MM.1S (cell line): ENCODE measurements at regions not wholly inside any gene's neighbourhood (a gene's known extent, or its start where the extent isn't known, plus 50 kb on each side); places are given as distances from the start of the nearest gene placed in this dataset.

Experiments
- EZH2 ChIP-seq: fragments of 300-600 bp; sonication (generic); optimal IDR thresholded peaks from 2 replicates; pipeline ENCODE3; 2017; ENCODE audit warnings: low read depth, mild to moderate bottlenecking, antibody characterized with exemption, low read length, mixed read lengths
- EZH2phosphoT487 ChIP-seq: fragments of 300-600 bp; sonication (generic); IDR thresholded peaks from 2 replicates; pipeline ENCODE4 v1.6.1; 2018; ENCODE audit warnings: antibody characterized with exemption, low read length
- TF ChIP-seq, protein P1 (sequence below): fragments of 300-600 bp; sonication (generic); IDR thresholded peaks from 2 replicates; pipeline ENCODE4 v1.5.1; 2016; ENCODE audit warnings: antibody characterized with exemption, low read length, mixed read lengths

DNA sequence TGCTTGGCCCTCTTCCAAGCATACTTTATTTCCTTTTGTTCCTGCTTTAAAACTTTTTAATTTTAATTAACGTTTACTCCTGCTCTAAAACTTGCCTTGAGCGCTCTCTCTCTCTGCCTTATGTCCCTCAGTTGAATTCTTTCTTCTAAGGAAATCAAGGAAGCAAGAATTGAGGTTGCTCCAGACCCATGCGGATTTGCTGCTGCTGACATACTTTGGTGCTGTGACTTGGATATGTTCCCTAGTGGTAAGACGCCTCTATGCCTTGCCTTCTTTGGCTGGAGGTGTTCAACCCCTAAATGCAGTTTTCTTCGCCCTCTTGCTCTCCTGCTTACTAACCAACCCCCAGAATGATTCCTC, 148.1 kb downstream of the ADSS2 start:
- TF ChIP-seq, protein P1, sequence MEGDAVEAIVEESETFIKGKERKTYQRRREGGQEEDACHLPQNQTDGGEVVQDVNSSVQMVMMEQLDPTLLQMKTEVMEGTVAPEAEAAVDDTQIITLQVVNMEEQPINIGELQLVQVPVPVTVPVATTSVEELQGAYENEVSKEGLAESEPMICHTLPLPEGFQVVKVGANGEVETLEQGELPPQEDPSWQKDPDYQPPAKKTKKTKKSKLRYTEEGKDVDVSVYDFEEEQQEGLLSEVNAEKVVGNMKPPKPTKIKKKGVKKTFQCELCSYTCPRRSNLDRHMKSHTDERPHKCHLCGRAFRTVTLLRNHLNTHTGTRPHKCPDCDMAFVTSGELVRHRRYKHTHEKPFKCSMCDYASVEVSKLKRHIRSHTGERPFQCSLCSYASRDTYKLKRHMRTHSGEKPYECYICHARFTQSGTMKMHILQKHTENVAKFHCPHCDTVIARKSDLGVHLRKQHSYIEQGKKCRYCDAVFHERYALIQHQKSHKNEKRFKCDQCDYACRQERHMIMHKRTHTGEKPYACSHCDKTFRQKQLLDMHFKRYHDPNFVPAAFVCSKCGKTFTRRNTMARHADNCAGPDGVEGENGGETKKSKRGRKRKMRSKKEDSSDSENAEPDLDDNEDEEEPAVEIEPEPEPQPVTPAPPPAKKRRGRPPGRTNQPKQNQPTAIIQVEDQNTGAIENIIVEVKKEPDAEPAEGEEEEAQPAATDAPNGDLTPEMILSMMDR = no peak
- TF ChIP-seq EZH2 (no peak), EZH2phosphoT487 (no peak)
